Liver (tissue), 8 donors: ENCODE measurements at regions not wholly inside any gene's neighbourhood (a gene's known extent, or its start where the extent isn't known, plus 50 kb on each side); places are given as distances from the start of the nearest gene placed in this dataset.

Experiments
- DNase-seq: peaks from one replicate; pipeline ENCODE4 v3.0.0-alpha.2; 2017; ENCODE audit warnings: low spot score
- H3K27ac ChIP-seq, 2 donors: one replicate each; pipeline ENCODE4 v1.7.0; 2013; ENCODE audit warnings: inconsistent platforms in 2 of 2, low read length in 2 of 2, control low read depth in 1 of 2, low read depth in 1 of 2, mild to moderate bottlenecking in 1 of 2
- H3K27me3 ChIP-seq, 4 donors: one replicate each; pipeline versions ENCODE4 v1.6.1 to v1.7.0; 2013; ENCODE audit warnings: low read length in 3 of 4, inconsistent platforms in 1 of 4, mild to moderate bottlenecking in 1 of 4, moderate library complexity in 1 of 4; ENCODE audit not compliant: control insufficient read depth in 4 of 4, insufficient read depth in 4 of 4
- H3K36me3 ChIP-seq, 4 donors: one replicate each; pipeline versions ENCODE4 v1.6.1 to v1.7.0; 2013; ENCODE audit warnings: low read length in 3 of 4, mild to moderate bottlenecking in 3 of 4, low read depth in 1 of 4, moderate library complexity in 1 of 4; ENCODE audit not compliant: control insufficient read depth in 4 of 4, insufficient read depth in 3 of 4
- H3K4me1 ChIP-seq, 4 donors: one replicate each; pipeline versions ENCODE4 v1.6.1 to v1.7.0; 2013; ENCODE audit warnings: low read length in 3 of 4, mild to moderate bottlenecking in 3 of 4, moderate library complexity in 1 of 4; ENCODE audit not compliant: control insufficient read depth in 4 of 4, insufficient read depth in 4 of 4
- H3K4me3 ChIP-seq, 3 donors: one replicate each; pipeline versions ENCODE4 v1.6.1 to v1.7.0; 2013; ENCODE audit warnings: low read length in 3 of 3, control low read depth in 1 of 3, low read depth in 1 of 3, mild to moderate bottlenecking in 1 of 3
- H3K9ac ChIP-seq, 2 donors: one replicate each; pipeline ENCODE4 v1.7.0; 2013; ENCODE audit warnings: low read length in 2 of 2, mild to moderate bottlenecking in 2 of 2, moderate library complexity in 2 of 2, control low read depth in 1 of 2, low read depth in 1 of 2
- H3K9me3 ChIP-seq, 4 donors: one replicate each; pipeline versions ENCODE4 v1.6.1 to v1.7.0; 2013; ENCODE audit warnings: low read length in 3 of 4; ENCODE audit not compliant: control insufficient read depth in 4 of 4
- EGR1 ChIP-seq, 2 donors: IDR thresholded peaks; 2 replicates each; pipeline ENCODE4 v1.6.1; 2016 to 2018; ENCODE audit warnings: antibody characterized with exemption in 2 of 2, low read depth in 2 of 2
- FOXA1 ChIP-seq: IDR thresholded peaks from 2 replicates; pipeline ENCODE4 v1.6.1; 2016; ENCODE audit warnings: antibody characterized with exemption
- FOXA2 ChIP-seq: IDR thresholded peaks from 2 replicates; pipeline ENCODE4 v1.6.1; 2016; ENCODE audit warnings: antibody characterized with exemption
- GABPA ChIP-seq, 2 donors: IDR thresholded peaks in 1 of 2; conservative IDR thresholded peaks in 1 of 2; 2 replicates each; pipeline ENCODE4 v1.6.1; 2016; ENCODE audit warnings: antibody characterized with exemption in 2 of 2, mild to moderate bottlenecking in 1 of 2, moderate library complexity in 1 of 2
- HNF4A ChIP-seq, 2 donors: conservative IDR thresholded peaks; 2 replicates each; pipeline ENCODE4 v1.6.1; 2016; ENCODE audit warnings: antibody characterized with exemption in 2 of 2, mild to moderate bottlenecking in 2 of 2
- HNF4G ChIP-seq: IDR thresholded peaks from 2 replicates; pipeline ENCODE4 v1.6.1; 2016; ENCODE audit warnings: antibody characterized with exemption
- JUND ChIP-seq, 2 donors: IDR thresholded peaks; 2 replicates each; pipeline ENCODE4 v1.6.1; 2016; ENCODE audit warnings: antibody characterized with exemption in 2 of 2
- NR2F2 ChIP-seq: IDR thresholded peaks from 2 replicates; pipeline ENCODE4 v1.6.1; 2016; ENCODE audit warnings: antibody characterized with exemption
- RXRA ChIP-seq, 2 donors: IDR thresholded peaks; 2 replicates each; pipeline ENCODE4 v1.6.1; 2017 to 2018; ENCODE audit warnings: antibody characterized with exemption in 2 of 2, mild to moderate bottlenecking in 1 of 2
- SP1 ChIP-seq: IDR thresholded peaks from 2 replicates; pipeline ENCODE4 v1.6.1; 2018; ENCODE audit warnings: antibody characterized with exemption, mild to moderate bottlenecking
- YY1 ChIP-seq: IDR thresholded peaks from 2 replicates; pipeline ENCODE4 v1.6.1; 2016; ENCODE audit warnings: antibody characterized with exemption, mild to moderate bottlenecking
- WGBS: extraction: QIAGEN DNeasy Blood & Tissue Kit; methylation state at CpG from one replicate; pipeline ENCODE4 v1.1.7; 2013; 5-methylcytosine and 5-hydroxymethylcytosine counted together
- TF ChIP-seq, protein P1 (sequence below): fragments of 150-350 bp; IDR thresholded peaks from 2 replicates; pipeline ENCODE4 v1.5.1; 2017; ENCODE audit warnings: improper control_type of control experiment, low read depth, low read length; ENCODE audit not compliant: missing input control
- TF ChIP-seq, protein P2 (sequence below): IDR thresholded peaks from 2 replicates; pipeline ENCODE4 v1.6.1; 2016; ENCODE audit warnings: antibody characterized with exemption, mild to moderate bottlenecking
- TF ChIP-seq, protein P3 (sequence below): IDR thresholded peaks from 2 replicates; pipeline ENCODE4 v1.6.1; 2016; ENCODE audit warnings: antibody characterized with exemption
- TF ChIP-seq, protein P4 (sequence below): IDR thresholded peaks from 2 replicates; pipeline ENCODE4 v1.6.1; 2016; ENCODE audit warnings: antibody characterized with exemption
- donor health status: healthy.
- donor health status: healthy.
- donor health status: healthy.
- donor health status: healthy.
- donor health status: healthy.

DNA sequence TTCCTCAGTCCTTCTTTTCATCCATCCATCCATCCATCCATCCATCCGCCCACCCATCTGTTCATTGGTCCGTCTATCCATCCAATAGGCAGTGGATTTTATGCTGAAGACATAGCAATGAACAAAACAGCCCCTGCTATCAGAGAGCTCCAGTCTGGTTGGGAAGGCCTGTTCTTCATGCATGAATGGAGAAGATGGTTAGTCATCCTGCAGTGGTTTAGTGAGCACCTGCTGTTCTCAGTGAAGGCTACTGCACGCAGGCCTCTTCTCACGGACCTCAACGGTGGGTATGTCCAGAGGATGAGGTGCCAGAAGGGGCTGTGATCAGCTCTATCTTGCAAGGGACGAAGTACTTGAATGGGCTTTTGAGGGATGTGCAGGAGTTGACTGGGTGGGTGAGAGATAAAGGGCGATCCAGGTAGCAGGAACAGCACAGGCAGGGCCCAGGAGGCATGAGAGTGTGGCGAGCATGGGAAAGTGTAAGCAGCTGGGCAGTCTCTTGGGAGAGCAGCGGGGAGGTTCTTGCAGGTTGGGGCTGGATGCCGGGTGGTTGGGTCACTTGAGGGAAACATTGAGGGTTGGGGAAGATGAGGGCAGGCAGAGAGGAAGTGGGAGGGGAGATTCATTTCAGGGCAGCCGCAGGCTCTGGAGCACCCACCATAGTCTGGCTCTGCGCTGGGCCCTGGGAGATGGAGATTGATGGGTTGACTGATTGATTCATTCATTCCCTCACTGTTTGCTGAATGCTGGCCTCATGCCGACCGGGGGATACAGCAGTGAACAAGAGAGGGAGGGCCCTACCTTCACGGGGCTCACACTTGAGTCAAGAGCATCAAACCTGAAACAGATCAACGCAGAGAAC is 115.0 kb upstream of the CIBAR2 start:
- H3K9me3 ChIP-seq: no peaks in the 10 kb centered on the region
- 86% methylated on average over 16 of the region's 16 CpGs for WGBS
- H3K27me3 ChIP-seq: no peaks in the 10 kb centered on the region
- H3K27ac ChIP-seq: no peak overlapping the region
- no peaks in the 10 kb centered on the region for H3K4me1 ChIP-seq
- no peak overlapping the region for H3K4me3 ChIP-seq
- no peaks in the 10 kb centered on the region for H3K36me3 ChIP-seq
- no peak overlapping the region for H3K9ac ChIP-seq
- DNase-seq: no peak
- TF ChIP-seq NR2F2 (no peak), YY1 (no peak), GABPA (IDR thresholded peaks at IDR 0.05 in 1 of 2, conservative IDR thresholded peaks at IDR 0.05 in 1 of 2) (no peak), JUND (IDR thresholded peaks at IDR 0.05) (no peak), FOXA1 (no peak), FOXA2 (no peak), HNF4A (conservative IDR thresholded peaks at IDR 0.05) (no peak), SP1 (no peak), HNF4G (no peak), EGR1 (IDR thresholded peaks at IDR 0.05; ENCODE audit: low read depth in 2 of 2) (no peak)
- TF ChIP-seq, protein P1, sequence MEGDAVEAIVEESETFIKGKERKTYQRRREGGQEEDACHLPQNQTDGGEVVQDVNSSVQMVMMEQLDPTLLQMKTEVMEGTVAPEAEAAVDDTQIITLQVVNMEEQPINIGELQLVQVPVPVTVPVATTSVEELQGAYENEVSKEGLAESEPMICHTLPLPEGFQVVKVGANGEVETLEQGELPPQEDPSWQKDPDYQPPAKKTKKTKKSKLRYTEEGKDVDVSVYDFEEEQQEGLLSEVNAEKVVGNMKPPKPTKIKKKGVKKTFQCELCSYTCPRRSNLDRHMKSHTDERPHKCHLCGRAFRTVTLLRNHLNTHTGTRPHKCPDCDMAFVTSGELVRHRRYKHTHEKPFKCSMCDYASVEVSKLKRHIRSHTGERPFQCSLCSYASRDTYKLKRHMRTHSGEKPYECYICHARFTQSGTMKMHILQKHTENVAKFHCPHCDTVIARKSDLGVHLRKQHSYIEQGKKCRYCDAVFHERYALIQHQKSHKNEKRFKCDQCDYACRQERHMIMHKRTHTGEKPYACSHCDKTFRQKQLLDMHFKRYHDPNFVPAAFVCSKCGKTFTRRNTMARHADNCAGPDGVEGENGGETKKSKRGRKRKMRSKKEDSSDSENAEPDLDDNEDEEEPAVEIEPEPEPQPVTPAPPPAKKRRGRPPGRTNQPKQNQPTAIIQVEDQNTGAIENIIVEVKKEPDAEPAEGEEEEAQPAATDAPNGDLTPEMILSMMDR: no peak
- TF ChIP-seq, protein P2, sequence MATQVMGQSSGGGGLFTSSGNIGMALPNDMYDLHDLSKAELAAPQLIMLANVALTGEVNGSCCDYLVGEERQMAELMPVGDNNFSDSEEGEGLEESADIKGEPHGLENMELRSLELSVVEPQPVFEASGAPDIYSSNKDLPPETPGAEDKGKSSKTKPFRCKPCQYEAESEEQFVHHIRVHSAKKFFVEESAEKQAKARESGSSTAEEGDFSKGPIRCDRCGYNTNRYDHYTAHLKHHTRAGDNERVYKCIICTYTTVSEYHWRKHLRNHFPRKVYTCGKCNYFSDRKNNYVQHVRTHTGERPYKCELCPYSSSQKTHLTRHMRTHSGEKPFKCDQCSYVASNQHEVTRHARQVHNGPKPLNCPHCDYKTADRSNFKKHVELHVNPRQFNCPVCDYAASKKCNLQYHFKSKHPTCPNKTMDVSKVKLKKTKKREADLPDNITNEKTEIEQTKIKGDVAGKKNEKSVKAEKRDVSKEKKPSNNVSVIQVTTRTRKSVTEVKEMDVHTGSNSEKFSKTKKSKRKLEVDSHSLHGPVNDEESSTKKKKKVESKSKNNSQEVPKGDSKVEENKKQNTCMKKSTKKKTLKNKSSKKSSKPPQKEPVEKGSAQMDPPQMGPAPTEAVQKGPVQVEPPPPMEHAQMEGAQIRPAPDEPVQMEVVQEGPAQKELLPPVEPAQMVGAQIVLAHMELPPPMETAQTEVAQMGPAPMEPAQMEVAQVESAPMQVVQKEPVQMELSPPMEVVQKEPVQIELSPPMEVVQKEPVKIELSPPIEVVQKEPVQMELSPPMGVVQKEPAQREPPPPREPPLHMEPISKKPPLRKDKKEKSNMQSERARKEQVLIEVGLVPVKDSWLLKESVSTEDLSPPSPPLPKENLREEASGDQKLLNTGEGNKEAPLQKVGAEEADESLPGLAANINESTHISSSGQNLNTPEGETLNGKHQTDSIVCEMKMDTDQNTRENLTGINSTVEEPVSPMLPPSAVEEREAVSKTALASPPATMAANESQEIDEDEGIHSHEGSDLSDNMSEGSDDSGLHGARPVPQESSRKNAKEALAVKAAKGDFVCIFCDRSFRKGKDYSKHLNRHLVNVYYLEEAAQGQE: no peak

DNA sequence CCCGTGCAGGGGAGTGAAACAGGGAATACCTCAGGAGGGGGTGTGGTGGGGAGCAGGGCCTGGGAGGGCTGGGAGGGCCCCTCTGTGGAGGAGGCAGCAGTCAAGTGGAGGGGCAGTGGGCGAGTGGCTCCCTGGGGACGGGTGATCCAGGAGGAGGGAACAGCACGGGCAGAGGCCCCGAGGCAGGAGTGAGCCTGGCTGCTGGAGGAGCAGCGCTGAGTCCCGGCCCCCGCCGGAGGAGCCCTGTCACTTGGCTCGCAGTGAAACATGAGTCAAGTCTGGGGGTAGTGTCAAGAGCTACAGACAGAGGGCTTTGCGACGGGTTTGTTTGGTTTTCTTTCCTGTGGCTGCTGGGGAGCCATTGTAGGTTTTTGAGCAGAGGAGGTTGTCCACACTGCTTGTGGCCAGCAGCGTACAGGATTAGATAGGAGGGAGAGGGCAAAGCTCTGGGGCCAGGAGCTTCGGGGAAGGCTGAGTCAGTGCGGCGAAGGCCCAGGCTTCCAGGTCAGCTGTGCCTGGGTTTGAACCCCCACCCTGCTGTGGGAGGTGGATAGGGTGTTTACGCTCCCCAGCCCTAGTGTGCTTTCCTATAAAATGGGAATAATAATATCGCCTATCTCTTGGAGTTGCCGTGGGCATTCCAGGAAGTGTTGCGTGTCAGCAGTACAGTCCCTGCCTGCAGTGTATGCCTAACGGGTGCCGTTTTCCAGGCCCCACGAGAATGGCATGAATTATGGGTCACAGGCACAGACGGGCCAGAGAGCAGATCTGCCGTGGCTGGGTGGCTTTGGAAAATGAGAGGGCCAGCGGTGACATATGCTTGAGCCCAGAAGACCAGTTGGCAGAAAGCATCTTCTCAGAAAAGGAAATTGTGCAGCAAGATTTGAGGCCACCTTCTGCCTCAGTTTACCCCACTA is 115.9 kb upstream of the CIBAR2 start:
- DNase-seq: no peak
- Histone ChIP-seq H3K9ac (no peak overlapping the region), H3K4me1 (no peaks in the 10 kb centered on the region), H3K27me3 (no peaks in the 10 kb centered on the region), H3K36me3 (no peaks in the 10 kb centered on the region), H3K27ac (no peak overlapping the region), H3K4me3 (no peak overlapping the region), H3K9me3 (no peaks in the 10 kb centered on the region)
- WGBS: 86% methylated on average over 26 of the region's 26 CpGs
- TF ChIP-seq, protein P3, sequence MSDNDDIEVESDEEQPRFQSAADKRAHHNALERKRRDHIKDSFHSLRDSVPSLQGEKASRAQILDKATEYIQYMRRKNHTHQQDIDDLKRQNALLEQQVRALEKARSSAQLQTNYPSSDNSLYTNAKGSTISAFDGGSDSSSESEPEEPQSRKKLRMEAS: no peak
- TF ChIP-seq NR2F2 (no peak), RXRA (IDR thresholded peaks at IDR 0.05) (no peak), FOXA2 (no peak)
- TF ChIP-seq, protein P4, sequence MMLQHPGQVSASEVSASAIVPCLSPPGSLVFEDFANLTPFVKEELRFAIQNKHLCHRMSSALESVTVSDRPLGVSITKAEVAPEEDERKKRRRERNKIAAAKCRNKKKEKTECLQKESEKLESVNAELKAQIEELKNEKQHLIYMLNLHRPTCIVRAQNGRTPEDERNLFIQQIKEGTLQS: no peak
- TF ChIP-seq, protein P2: no peak
- TF ChIP-seq, protein P1: no peak
